Stromal cell of bone marrow (primary cell): ENCODE measurements at regions not wholly inside any gene's neighbourhood (a gene's known extent, or its start where the extent isn't known, plus 50 kb on each side); places are given as distances from the start of the nearest gene placed in this dataset.

Source experiments
- DNase-seq: peaks from one replicate; pipeline ENCODE4 v3.0.0-alpha.2; 2012; ENCODE audit warnings: low read depth

GRCh38 chr1:232519186-232519585, 110.7 kb downstream of the SIPA1L2 start:
- no peak for DNase-seq

DNA sequence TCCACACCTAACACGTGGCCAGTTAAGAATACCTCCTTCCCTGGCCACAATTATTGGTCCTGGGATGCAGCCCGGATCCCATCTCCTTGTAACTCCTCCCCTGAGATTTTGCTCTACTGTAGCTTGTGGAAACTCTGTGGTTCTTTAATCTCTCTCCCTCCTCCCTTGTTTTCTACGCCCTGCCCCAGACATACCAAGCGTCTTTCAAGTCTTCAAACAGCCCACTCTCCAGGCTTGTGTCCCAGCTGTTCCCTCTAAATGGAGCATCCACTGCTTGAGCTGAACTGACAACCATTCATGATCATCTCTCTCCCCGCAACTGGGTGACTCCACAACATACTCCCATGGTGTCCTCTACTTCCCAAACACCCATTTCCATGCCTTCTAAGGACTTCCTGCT, 111.6 kb downstream of the SIPA1L2 start:
- DNase-seq, result no peak

GRCh38 chr1:232517204-232517603, 112.7 kb downstream of the SIPA1L2 start:
- DNase-seq, result no peak

DNA sequence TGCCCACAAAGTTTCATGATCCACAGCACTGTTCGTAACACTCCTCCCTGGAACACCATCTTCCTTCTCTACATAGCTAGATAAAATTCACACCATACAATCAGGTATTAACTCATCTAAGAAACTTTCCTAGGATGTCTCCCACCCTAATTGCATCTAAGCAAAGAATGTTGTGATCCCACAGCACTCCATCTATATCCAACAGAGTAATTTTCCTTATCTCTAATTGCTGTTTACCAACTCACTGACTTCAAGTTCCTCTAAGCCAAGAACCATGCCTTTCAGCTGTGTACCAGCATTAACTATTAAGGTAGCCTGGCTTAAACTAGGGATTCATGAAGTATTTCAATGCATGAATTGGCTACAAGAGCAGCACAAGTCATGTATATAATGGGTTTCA, 114.2 kb downstream of the SIPA1L2 start:
- DNase-seq, result no peak

- DNase-seq, result no peak
Observed at GRCh38 chr1:232512712-232513111, 117.2 kb downstream of the SIPA1L2 start.

DNA sequence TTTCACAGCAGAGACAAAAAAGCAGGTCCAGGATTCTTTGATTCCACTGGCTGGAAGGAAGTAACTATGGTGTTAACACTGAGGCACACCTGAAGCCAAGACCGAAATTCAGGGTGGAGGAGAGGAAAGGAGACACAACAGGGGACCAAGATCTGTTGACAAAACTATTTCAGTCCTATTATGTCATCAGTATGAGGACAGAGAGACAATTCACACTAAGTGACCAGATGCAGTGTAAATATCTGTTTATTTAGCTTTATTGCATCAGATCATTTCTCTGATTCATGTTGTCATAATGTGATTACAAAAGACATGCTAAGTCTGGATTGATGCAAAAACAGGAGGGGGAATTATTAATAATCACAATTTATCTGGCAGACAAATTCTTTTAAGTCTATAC, 118.8 kb downstream of the SIPA1L2 start:
- DNase-seq, result no peak

DNA sequence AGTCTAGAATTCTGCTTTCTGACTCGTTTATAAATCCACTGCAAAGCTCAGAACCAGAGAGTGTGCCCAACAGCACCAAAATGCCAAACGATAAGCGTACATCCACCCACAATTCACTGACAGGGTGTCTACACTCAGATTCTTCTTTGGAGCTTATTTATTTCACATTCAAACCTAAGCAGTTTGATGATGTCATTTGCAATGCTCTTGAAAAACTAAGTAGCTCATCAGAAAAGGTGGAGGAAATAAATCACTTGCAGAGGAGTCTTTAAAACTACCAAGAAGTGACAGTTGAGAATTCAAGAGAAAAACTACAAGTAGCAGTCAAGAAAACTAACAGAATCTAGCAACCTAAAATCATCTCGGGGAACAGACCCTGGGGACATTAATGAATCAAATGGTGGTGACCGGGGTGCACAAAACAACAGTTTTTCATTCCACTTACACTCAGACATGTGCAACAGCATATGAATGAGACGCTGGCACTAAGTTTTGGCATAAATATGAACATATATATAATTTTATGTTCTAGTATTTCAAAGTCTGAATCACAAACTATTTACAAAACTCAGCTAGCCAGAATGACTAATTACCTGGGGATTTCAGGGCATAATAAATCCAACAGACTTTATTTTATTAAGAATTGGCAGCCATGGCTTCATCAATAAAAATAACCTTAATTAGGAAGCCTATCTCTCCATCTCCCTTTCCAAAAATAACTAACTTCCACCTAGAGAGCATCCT, 119.4 kb downstream of the SIPA1L2 start:
- peak; percentile 16 for DNase-seq

- DNase-seq, result no peak
Observed at GRCh38 chr1:232509570-232509969, 120.4 kb downstream of the SIPA1L2 start.

DNA sequence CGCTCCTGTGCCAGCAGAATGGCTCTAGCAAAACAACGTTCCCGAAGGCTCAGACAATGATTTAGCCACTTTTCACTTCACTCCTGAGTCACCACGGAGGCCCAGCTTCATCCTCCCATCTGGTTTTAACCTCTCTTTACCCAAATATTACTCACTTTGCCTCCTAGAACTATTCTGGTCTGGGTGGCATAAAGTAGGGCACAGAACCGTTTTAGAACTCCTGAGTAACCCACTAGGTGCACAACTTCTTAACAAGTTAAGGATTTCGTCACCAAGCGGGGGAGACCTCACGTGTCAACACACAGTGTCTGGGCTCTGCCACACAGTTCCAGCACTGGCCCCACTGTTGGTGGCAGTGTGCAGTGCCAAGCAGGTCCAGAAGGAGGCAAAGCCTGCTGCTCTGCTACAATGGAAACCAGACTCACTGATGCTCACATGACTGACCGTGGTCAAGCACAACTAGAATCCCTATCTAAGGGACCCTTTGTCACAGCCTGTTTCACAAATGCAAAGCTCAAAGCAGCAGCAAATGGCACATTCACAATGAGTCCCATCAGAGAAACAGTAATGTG, 121.7 kb downstream of the SIPA1L2 start:
- DNase-seq, result no peak

- DNase-seq, result no peak
Observed at GRCh38 chr1:232507571-232507970, 122.4 kb downstream of the SIPA1L2 start.

- DNase-seq, result no peak
Observed at GRCh38 chr1:232505884-232506283, 124.0 kb downstream of the SIPA1L2 start.

DNA sequence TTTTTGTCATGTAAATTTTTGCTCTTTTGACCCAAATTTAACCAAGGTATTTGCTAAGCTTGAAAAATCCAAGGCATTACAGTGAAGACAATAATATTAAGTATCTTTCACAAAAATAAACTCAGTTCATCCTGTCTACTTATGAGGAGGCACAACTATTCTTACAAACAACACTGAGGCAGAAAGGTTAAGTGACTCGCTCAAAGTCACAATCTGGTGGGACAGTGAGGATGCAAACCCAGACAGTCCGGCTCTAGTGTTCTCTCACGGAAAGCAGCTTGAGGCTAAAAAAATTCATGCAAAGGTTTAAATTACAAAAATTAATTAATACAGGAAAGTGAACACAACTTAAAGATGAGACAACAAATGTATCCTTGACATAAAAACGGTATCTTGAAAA, 125.3 kb downstream of the SIPA1L2 start:
- no peak for DNase-seq

- DNase-seq, result no peak
Observed at GRCh38 chr1:232503497-232503896, 126.4 kb downstream of the SIPA1L2 start.

DNA sequence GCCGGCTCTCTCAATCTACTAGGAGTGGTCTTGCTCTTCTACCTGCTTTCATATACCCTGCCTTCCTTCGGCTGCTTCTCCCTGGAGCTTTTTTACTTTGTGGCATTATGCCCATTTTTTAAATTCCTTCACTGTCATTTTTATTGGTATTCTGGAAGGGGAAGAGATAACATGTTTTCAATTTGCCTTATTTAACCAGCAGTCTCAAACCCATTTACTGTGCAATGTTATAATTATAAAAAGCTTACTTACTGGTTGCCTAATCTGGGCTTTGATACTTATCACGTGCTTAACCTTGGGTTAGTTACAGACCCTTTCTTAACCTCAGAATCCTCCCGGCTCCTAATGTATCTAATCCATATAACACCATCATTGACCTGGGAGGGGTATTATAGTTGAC, 128.1 kb downstream of the SIPA1L2 start:
- no peak for DNase-seq

GRCh38 chr1:232499188-232499587, 130.7 kb downstream of the SIPA1L2 start:
- DNase-seq, result no peak

DNA sequence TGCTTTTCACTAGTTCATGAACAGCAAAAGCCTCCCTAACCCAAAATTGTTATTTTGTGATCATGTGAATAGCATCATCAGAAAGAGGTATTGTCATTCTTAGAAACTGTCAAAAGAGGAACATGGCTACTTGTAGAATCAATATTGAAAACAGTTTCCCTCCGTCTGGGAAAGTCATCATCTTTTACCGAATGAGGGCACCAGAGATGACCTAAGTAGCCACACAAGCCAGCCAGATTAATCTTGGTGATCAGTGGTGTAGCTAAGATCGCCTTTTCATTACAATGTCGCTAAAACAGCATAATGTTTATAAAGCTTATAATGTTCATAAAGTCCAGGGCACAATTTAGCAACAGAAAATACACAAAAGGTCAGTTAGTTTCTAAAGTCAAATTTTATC, 136.1 kb downstream of the SIPA1L2 start:
- DNase-seq, result no peak

GRCh38 chr1:232489256-232489655, 140.7 kb downstream of the SIPA1L2 start:
- no peak for DNase-seq

DNA sequence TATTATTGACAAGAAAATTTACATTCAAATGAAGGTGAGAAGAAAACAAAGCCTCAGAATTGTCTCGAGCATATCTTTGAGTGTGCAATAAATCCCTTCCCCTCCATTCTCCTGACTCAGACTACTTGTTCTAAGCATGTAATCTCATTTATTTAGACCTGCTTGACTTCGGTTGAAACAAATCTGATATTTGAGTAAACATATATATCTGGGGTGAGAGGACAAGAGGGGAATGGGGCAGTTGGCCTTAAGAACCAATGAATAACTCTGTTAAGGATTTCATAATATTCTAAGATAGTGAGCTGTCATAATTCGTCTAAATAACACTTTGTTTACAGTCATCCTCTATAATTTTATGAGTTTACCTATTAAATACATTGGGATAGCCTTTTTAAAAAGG, 142.7 kb downstream of the SIPA1L2 start:
- no peak for DNase-seq

GRCh38 chr1:232486454-232487207, 143.3 kb downstream of the SIPA1L2 start:
- DNase-seq, result no peak

DNA sequence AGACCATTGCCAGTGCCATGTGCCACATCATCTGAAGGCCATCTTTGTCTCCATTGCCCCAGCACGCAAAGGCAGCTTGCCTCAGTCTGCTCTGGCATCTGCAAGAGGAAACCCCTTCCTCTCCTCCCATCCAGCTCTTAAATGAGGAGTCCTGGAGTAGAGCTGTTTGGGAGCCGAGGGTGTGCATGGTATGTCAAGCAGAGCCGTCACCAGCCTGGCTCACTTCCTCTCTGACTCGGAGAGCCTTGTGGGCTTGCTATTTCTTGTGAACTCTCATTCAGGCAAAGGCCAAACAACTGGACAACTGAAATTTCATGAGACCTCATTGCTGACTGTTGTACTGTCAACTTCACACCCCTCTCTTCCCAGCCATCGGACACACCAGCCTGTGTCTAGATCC, 143.9 kb downstream of the SIPA1L2 start:
- no peak for DNase-seq

GRCh38 chr1:232484856-232485255, 145.1 kb downstream of the SIPA1L2 start:
- no peak for DNase-seq

GRCh38 chr1:232483826-232484225, 146.1 kb downstream of the SIPA1L2 start:
- no peak for DNase-seq

DNA sequence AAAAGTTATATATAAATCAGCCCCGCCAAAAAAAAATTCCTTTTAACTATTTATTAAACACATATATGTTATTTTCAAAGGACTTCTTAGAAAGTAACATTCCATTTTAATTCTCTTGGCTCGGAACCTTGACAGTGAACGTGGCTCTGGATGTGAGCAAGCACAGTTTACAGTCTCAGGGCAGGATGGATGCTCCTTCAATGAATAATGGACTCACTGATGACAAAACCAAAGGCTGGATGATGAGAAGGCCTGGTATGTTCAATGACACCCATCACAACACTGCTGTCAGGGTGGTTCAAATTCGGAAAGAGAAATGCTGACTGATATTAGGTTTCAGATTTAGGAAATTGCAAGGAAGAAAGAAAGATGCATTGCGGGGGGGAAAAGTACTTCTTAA, 148.8 kb downstream of the SIPA1L2 start:
- no peak for DNase-seq
